Endothelial cell of umbilical vein (primary cell): ENCODE measurements at regions not wholly inside any gene's neighbourhood (a gene's known extent, or its start where the extent isn't known, plus 50 kb on each side); places are given as distances from the start of the nearest gene placed in this dataset.

Experiments
- BruUV-seq: library from RNA; stranded (reverse); fragments of 400-500 nt; replicated peaks from 2 replicates; lab custom pipeline; 2021; lab: Mats Ljungman, UMichigan
- CTCF ChIA-PET: fragments of 300-600, 350-600 bp; sonication (Branson Sonifier 250); formaldehyde crosslinking; loops from one replicate; lab custom pipeline; 2021; ENCODE audit warnings: antibody characterized with exemption, inconsistent platforms; lab: Charles Lee
- POLR2A ChIA-PET: fragments of 300-600, 350-600 bp; sonication (Branson Sonifier 250); formaldehyde crosslinking; loops from one replicate; lab custom pipeline; 2021; ENCODE audit warnings: antibody characterized with exemption, inconsistent platforms; lab: Charles Lee
- DNase-seq: peaks from one replicate; pipeline ENCODE4 v3.0.0-alpha.2; 2011; ENCODE audit warnings: low read depth, low spot score
- FAIRE-seq: peaks from 2 replicates; lab custom pipeline; 2011; peaks lifted over from hg19 to GRCh38; lab: Jason Lieb, UNC
- H2AFZ ChIP-seq: 2 replicates; pipeline ENCODE4 v1.6.0; 2012; ENCODE audit warnings: low read depth, low read length, control low read depth, inconsistent platforms
- H3K27ac ChIP-seq: 2 replicates; pipeline ENCODE4 v1.5.1; 2011; ENCODE audit warnings: low read depth, mild to moderate bottlenecking, control low read depth, low read length, moderate library complexity; ENCODE audit not compliant: insufficient read depth
- H3K27me3 ChIP-seq, 2 experiments: 2 replicates each; pipeline versions ENCODE4 v1.6.0 to v1.6.1; 2011; ENCODE audit warnings: low read length in 2 of 2, mixed read lengths in 1 of 2; ENCODE audit not compliant: control insufficient read depth in 2 of 2, insufficient read depth in 2 of 2
- H3K36me3 ChIP-seq, 2 experiments: 2 replicates in 1 of 2; 3 replicates in 1 of 2; pipeline ENCODE4 v1.5.1; 2011; ENCODE audit warnings: low read length in 2 of 2, mild to moderate bottlenecking in 1 of 2, moderate library complexity in 1 of 2; ENCODE audit not compliant: control insufficient read depth in 2 of 2, insufficient read depth in 2 of 2; ENCODE audit errors: extremely low read depth in 1 of 2
- H3K4me1 ChIP-seq: 3 replicates; pipeline ENCODE4 v1.5.1; 2011; ENCODE audit warnings: mild to moderate bottlenecking, low read length; ENCODE audit not compliant: control insufficient read depth, insufficient read depth; ENCODE audit errors: extremely low read depth
- H3K4me2 ChIP-seq: 2 replicates; pipeline ENCODE4 v1.6.1; 2011; ENCODE audit warnings: low read length, control low read depth, mixed read lengths; ENCODE audit not compliant: insufficient read depth
- H3K4me3 ChIP-seq, 3 experiments: fragments of 200-600 bp in 1 of 3; sonication (generic), shearing (Covaris generic) in 1 of 3; replicated peaks in 1 of 3; 2 replicates each; pipeline ENCODE4 v1.5.1; 2011 to 2016; ENCODE audit warnings: control low read depth in 3 of 3, low read length in 3 of 3, mild to moderate bottlenecking in 2 of 3, inconsistent platforms in 1 of 3, low read depth in 1 of 3, moderate library complexity in 1 of 3; ENCODE audit not compliant: insufficient read depth in 1 of 3
- H3K79me2 ChIP-seq: 2 replicates; pipeline ENCODE4 v1.6.0; 2012; ENCODE audit warnings: low read length, inconsistent platforms; ENCODE audit not compliant: control insufficient read depth, insufficient read depth
- H3K9ac ChIP-seq: replicated peaks from 2 replicates; pipeline ENCODE3; 2011; ENCODE audit warnings: low read length, control low read depth; ENCODE audit not compliant: insufficient read depth; ENCODE audit errors: extremely low read depth
- H3K9me1 ChIP-seq: replicated peaks from 3 replicates; pipeline ENCODE4 v1.6.0; 2011; ENCODE audit warnings: mild to moderate bottlenecking, low read length; ENCODE audit not compliant: control insufficient read depth, insufficient read depth; ENCODE audit errors: extremely low read depth
- H3K9me3 ChIP-seq: replicated peaks from 2 replicates; pipeline ENCODE4 v1.5.1; 2012; ENCODE audit warnings: low read length, inconsistent platforms; ENCODE audit not compliant: control insufficient read depth, insufficient read depth
- H4K20me1 ChIP-seq: replicated peaks from 2 replicates; pipeline ENCODE3; 2011; ENCODE audit warnings: mild to moderate bottlenecking, low read length; ENCODE audit not compliant: control insufficient read depth, insufficient read depth; ENCODE audit errors: extremely low read depth
- EZH2 ChIP-seq: IDR thresholded peaks from 2 replicates; pipeline ENCODE4 v1.6.1; 2012; ENCODE audit warnings: borderline replicate concordance, low read depth, mild to moderate bottlenecking, moderate library complexity, low read length, inconsistent platforms; ENCODE audit not compliant: severe bottlenecking
- FOS ChIP-seq: IDR thresholded peaks from 2 replicates; pipeline ENCODE4 v1.6.1; 2011; ENCODE audit warnings: mild to moderate bottlenecking, low read length, moderate library complexity, borderline replicate concordance; ENCODE audit not compliant: insufficient read depth
- GATA2 ChIP-seq: IDR thresholded peaks from 2 replicates; pipeline ENCODE4 v1.7.0; 2011; ENCODE audit warnings: low read depth, mild to moderate bottlenecking, moderate library complexity, mixed read lengths, low read length; ENCODE audit not compliant: insufficient read length, insufficient read depth
- JUN ChIP-seq: IDR thresholded peaks from 2 replicates; pipeline ENCODE4 v1.6.1; 2011; ENCODE audit warnings: borderline replicate concordance, low read depth; ENCODE audit not compliant: insufficient read length, insufficient read depth
- MYC ChIP-seq: IDR thresholded peaks from one replicate; pipeline ENCODE4 v1.6.1; 2011; ENCODE audit warnings: mild to moderate bottlenecking, low read depth, low read length
- POLR2A ChIP-seq: IDR thresholded peaks from 2 replicates; pipeline ENCODE4 v1.6.1; 2012; ENCODE audit warnings: low read depth, mild to moderate bottlenecking, control low read depth, low read length
- POLR2AphosphoS5 ChIP-seq: IDR thresholded peaks from 2 replicates; pipeline ENCODE4 v1.6.1; 2012; ENCODE audit warnings: low read depth, mild to moderate bottlenecking, control low read depth, low read length, moderate library complexity; ENCODE audit not compliant: insufficient read depth
- dilution Hi-C: fragments of 300-500 bp; cut with MboI; formaldehyde crosslinking; loops from one replicate; pipeline ENCODE4 v1.15.0; 2019; ENCODE audit warnings: low sequenced_read_pairs; ENCODE audit not compliant: extremely low pct_ligation_motif_present
- intact Hi-C: fragments of 100-400 bp; cut with micrococcal nuclease; formaldehyde crosslinking; loops from one replicate; pipeline ENCODE4 v1.10.0; 2022
- TF ChIP-seq, protein P1 (sequence below), 2 donors: IDR thresholded peaks; 1 replicate in 1 of 2; 2 replicates in 1 of 2; pipeline ENCODE4 v1.5.1; 2011; ENCODE audit warnings: low read length in 2 of 2, mild to moderate bottlenecking in 2 of 2, moderate library complexity in 2 of 2, control low read depth in 1 of 2, inconsistent platforms in 1 of 2, low read depth in 1 of 2; ENCODE audit not compliant: insufficient read depth in 1 of 2; ENCODE audit errors: extremely low read depth in 1 of 2
- TF ChIP-seq, protein P2 (sequence below): IDR thresholded peaks from 2 replicates; pipeline ENCODE4 v1.6.1; 2011; ENCODE audit not compliant: insufficient read depth, insufficient read length

DNA sequence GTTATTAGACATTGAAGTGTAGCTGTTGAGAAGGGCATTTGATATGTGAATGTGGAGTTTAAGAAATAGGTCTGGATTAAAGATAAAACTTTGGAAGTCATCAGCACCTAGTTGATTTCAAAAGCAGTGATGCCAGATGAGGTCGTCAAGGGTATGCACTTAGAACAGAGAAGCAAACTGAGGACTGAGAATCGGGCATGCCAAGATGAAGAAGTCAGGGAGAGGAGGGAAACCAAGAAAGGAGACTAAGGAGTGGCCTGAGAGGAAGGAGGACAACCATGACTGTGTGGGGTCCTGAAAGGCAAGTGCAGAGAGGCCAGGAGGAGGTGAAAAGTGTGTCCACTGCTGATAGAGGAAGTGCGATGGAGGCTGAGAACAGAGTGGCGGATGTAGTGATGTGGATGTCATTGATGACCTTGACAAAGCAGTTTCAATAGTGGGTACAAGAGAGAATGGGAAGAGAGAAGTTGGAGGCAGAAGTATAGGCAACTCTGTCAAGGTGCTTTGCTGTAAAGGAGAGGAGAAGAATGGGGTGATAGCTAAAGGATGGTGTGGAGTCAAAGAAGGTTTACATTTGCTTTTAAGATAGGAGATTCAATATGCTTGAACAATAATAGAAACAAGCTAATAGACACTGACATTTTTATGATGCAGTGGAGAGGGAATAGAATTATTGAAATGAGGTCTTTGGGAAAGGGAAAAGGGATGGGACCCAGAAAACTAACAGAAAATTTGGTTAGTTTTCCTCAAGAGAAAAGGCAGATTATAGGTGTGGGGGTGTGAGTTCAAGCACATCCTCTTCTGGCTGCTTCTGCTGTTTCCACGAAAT, 139.7 kb upstream of the TMEM170B start:
- peaks cover 0 to 5% of the 10 kb centered on the region in 2 experiments for H3K27me3 ChIP-seq
- dilution Hi-C loops (no loop called here), intact Hi-C loops (no loop called here)
- DNase-seq (no peak), FAIRE-seq (no peak)
- H3K4me2 ChIP-seq: no peak overlapping the region
- no peaks in the 10 kb centered on the region for H3K79me2 ChIP-seq
- no peak overlapping the region for H2AFZ ChIP-seq
- no peak overlapping the region for H3K27ac ChIP-seq
- no TSS peak for BruUV-seq
- H3K9me3 ChIP-seq: no peaks in the 10 kb centered on the region
- H3K4me3 ChIP-seq: no peak overlapping the region
- ChIA-PET POLR2A (no interaction called here), CTCF (interaction anchor here (0.8 kb wide), 1 partner anchor 13 kb away, joined by 3 read pairs; no protein-coding TSS in a partner anchor)
- no peaks in the 10 kb centered on the region for H3K9me1 ChIP-seq
- peaks cover 7% of the 10 kb centered on the region for H3K4me1 ChIP-seq
- no peaks in the 10 kb centered on the region for H4K20me1 ChIP-seq
- H3K36me3 ChIP-seq: no peaks in the 10 kb centered on the region
- no peak for TF ChIP-seq POLR2AphosphoS5
- TF ChIP-seq GATA2: no peak
- TF ChIP-seq, protein P1, sequence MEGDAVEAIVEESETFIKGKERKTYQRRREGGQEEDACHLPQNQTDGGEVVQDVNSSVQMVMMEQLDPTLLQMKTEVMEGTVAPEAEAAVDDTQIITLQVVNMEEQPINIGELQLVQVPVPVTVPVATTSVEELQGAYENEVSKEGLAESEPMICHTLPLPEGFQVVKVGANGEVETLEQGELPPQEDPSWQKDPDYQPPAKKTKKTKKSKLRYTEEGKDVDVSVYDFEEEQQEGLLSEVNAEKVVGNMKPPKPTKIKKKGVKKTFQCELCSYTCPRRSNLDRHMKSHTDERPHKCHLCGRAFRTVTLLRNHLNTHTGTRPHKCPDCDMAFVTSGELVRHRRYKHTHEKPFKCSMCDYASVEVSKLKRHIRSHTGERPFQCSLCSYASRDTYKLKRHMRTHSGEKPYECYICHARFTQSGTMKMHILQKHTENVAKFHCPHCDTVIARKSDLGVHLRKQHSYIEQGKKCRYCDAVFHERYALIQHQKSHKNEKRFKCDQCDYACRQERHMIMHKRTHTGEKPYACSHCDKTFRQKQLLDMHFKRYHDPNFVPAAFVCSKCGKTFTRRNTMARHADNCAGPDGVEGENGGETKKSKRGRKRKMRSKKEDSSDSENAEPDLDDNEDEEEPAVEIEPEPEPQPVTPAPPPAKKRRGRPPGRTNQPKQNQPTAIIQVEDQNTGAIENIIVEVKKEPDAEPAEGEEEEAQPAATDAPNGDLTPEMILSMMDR (IDR thresholded peaks at IDR 0.05; ENCODE audit: extremely low read depth in 1 of 2, insufficient read depth in 1 of 2, low read depth in 1 of 2, low read length in 2 of 2): no peak
- TF ChIP-seq FOS: no peak
- no peak for TF ChIP-seq MYC
- no peak for TF ChIP-seq JUN
- TF ChIP-seq, protein P2, sequence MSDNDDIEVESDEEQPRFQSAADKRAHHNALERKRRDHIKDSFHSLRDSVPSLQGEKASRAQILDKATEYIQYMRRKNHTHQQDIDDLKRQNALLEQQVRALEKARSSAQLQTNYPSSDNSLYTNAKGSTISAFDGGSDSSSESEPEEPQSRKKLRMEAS: no peak
- TF ChIP-seq POLR2A: no peak
- no peak for TF ChIP-seq EZH2
- no peak overlapping the region for H3K9ac ChIP-seq
